GM12878 (cell line): ENCODE measurements at regions not wholly inside any gene's neighbourhood (a gene's known extent, or its start where the extent isn't known, plus 50 kb on each side); places are given as distances from the start of the nearest gene placed in this dataset.

Source experiments
- ATAC-seq: fragments of 200-7000 bp; cut with Tn5 transposase; 3 replicates; pipeline ENCODE4 v1.9.1; 2020; ENCODE audit warnings: mild to moderate bottlenecking, moderate library complexity
- BruUV-seq: library from RNA; stranded (reverse); fragments of 400-500 nt; replicated peaks from 2 replicates; lab custom pipeline; 2021; lab: Mats Ljungman, UMichigan
- CTCF ChIA-PET: fragments of 300-600 bp; sonication (Branson Sonifier 250); formaldehyde crosslinking; extraction: SDS; loops from one replicate; lab custom pipeline; 2021; ENCODE audit warnings: inconsistent platforms; lab: Yijun Ruan, JAX
- POLR2A ChIA-PET: fragments of 350-600 bp; formaldehyde crosslinking; extraction: SDS; loops from one replicate; lab custom pipeline; 2021; ENCODE audit warnings: inconsistent platforms; lab: Charles Lee
- RAD21 ChIA-PET: fragments of 300-600 bp; sonication (Branson Sonifier 250); formaldehyde crosslinking; loops from one replicate; lab custom pipeline; 2023; ENCODE audit warnings: antibody characterized with exemption; ENCODE audit not compliant: unreplicated experiment; lab: Charles Lee
- SMC1A ChIA-PET: fragments of 300-600 bp; sonication (Branson Sonifier 250); formaldehyde crosslinking; loops from one replicate; lab custom pipeline; 2023; ENCODE audit not compliant: unreplicated experiment, uncharacterized antibody; lab: Charles Lee
- DNase-seq: peaks from one replicate; pipeline ENCODE4 v3.0.0-alpha.2; 2011; ENCODE audit warnings: low read depth, low spot score
- FAIRE-seq: peaks from 3 replicates; lab custom pipeline; 2011; peaks lifted over from hg19 to GRCh38; lab: Jason Lieb, UNC
- H2AFZ ChIP-seq: 2 replicates; pipeline ENCODE4 v1.6.0; 2011; ENCODE audit warnings: low read depth, low read length, control low read depth; ENCODE audit not compliant: control insufficient read depth
- H3K27ac ChIP-seq: 2 replicates; pipeline ENCODE4 v1.5.1; 2011; ENCODE audit warnings: control low read depth; ENCODE audit not compliant: control insufficient read depth, insufficient read depth
- H3K27me3 ChIP-seq, 2 experiments: replicated peaks in 1 of 2; 2 replicates each; pipeline versions ENCODE4 v1.6.0 to v1.6.1; 2011; ENCODE audit warnings: low read length in 1 of 2; ENCODE audit not compliant: control insufficient read depth in 2 of 2, insufficient read depth in 2 of 2
- H3K36me3 ChIP-seq, 2 experiments: 2 replicates each; pipeline ENCODE4 v1.5.1; 2011; ENCODE audit warnings: low read length in 1 of 2; ENCODE audit not compliant: control insufficient read depth in 2 of 2, insufficient read depth in 2 of 2
- H3K4me1 ChIP-seq: 2 replicates; pipeline ENCODE4 v1.6.1; 2011; ENCODE audit warnings: mild to moderate bottlenecking, low read length, moderate library complexity, mixed read lengths; ENCODE audit not compliant: control insufficient read depth, insufficient read depth
- H3K4me2 ChIP-seq: 2 replicates; pipeline ENCODE4 v1.6.0; 2011; ENCODE audit warnings: control low read depth; ENCODE audit not compliant: control insufficient read depth, insufficient read depth
- H3K4me3 ChIP-seq: fragments of 200-600 bp; sonication (generic); 2 replicates; pipeline ENCODE4 v1.5.1; 2016
- H3K79me2 ChIP-seq: 2 replicates; pipeline ENCODE4 v1.6.0; 2011; ENCODE audit warnings: low read length; ENCODE audit not compliant: control insufficient read depth, insufficient read depth
- H3K9ac ChIP-seq: 2 replicates; pipeline ENCODE4 v1.8.0; 2011; ENCODE audit warnings: low read length, control low read depth, mixed read lengths; ENCODE audit not compliant: control insufficient read depth, insufficient read depth
- H3K9me3 ChIP-seq: replicated peaks from 3 replicates; pipeline ENCODE4 v1.5.1; 2011; ENCODE audit warnings: mild to moderate bottlenecking, low read length; ENCODE audit not compliant: control insufficient read depth, insufficient read depth
- H4K20me1 ChIP-seq: 2 replicates; pipeline ENCODE4 v1.6.0; 2011; ENCODE audit not compliant: control insufficient read depth, insufficient read depth
- ATF3 ChIP-seq: IDR thresholded peaks from 2 replicates; pipeline ENCODE4 v1.6.1; 2011; ENCODE audit warnings: low read depth, mild to moderate bottlenecking, low read length, moderate library complexity, borderline replicate concordance; ENCODE audit errors: extremely low read depth
- CBX3 ChIP-seq: fragments of 200-600 bp; sonication (generic); IDR thresholded peaks from 2 replicates; pipeline ENCODE4 v1.6.1; 2016; ENCODE audit warnings: low read depth, borderline replicate concordance
- CHD4 ChIP-seq: fragments of 200-600 bp; sonication (generic); IDR thresholded peaks from 2 replicates; pipeline ENCODE4 v1.6.1; 2016; ENCODE audit warnings: mild to moderate bottlenecking
- EED ChIP-seq: sonication (generic); IDR thresholded peaks from 2 replicates; pipeline ENCODE4 v1.6.1; 2016; ENCODE audit warnings: antibody characterized with exemption, low read depth
- EP300 ChIP-seq, 2 experiments: fragments of 150-350 bp in 1 of 2; IDR thresholded peaks; 2 replicates each; pipeline ENCODE4 v1.6.1; 2011 to 2012; ENCODE audit warnings: low read depth in 2 of 2, low read length in 2 of 2, borderline replicate concordance in 1 of 2, improper control_type of control experiment in 1 of 2, inconsistent platforms in 1 of 2; ENCODE audit not compliant: control insufficient read depth in 1 of 2
- EZH2 ChIP-seq: IDR thresholded peaks from 2 replicates; pipeline ENCODE4 v1.6.1; 2012; ENCODE audit warnings: low read depth, mild to moderate bottlenecking, control low read depth, inconsistent platforms, low read length, borderline replicate concordance; ENCODE audit not compliant: control insufficient read depth
- IKZF2 ChIP-seq, 2 experiments: fragments of 450-650 bp; IDR thresholded peaks; 2 replicates each; pipeline ENCODE4 v1.6.1; 2017; ENCODE audit warnings: mild to moderate bottlenecking in 2 of 2, moderate library complexity in 2 of 2
- JUND ChIP-seq: IDR thresholded peaks from 2 replicates; pipeline ENCODE4 v1.6.1; 2012; ENCODE audit warnings: low read depth, mild to moderate bottlenecking, low read length, improper control_type of control experiment, moderate library complexity
- MYC ChIP-seq: IDR thresholded peaks from 2 replicates; pipeline ENCODE4 v1.6.1; 2011; ENCODE audit warnings: mild to moderate bottlenecking, low read length, moderate library complexity, inconsistent platforms; ENCODE audit not compliant: insufficient read depth, insufficient replicate concordance, insufficient read length, severe bottlenecking
- NR2F1 ChIP-seq: fragments of 450-650 bp; conservative IDR thresholded peaks from 2 replicates; pipeline ENCODE4 v1.6.1; 2017; ENCODE audit warnings: mild to moderate bottlenecking
- PML ChIP-seq: IDR thresholded peaks from 2 replicates; pipeline ENCODE4 v1.6.1; 2012; ENCODE audit warnings: low read length, inconsistent platforms
- POU2F2 ChIP-seq: IDR thresholded peaks from 3 replicates; pipeline ENCODE4 v1.6.1; 2011; ENCODE audit warnings: low read depth, mild to moderate bottlenecking, low read length, borderline replicate concordance
- RUNX3 ChIP-seq: IDR thresholded peaks from 2 replicates; pipeline ENCODE4 v1.6.1; 2012; ENCODE audit warnings: low read length, inconsistent platforms
- SIN3A ChIP-seq: IDR thresholded peaks from 2 replicates; pipeline ENCODE4 v1.6.1; 2012; ENCODE audit warnings: low read depth, low read length, improper control_type of control experiment
- ZBTB40 ChIP-seq: fragments of 450-650 bp; IDR thresholded peaks from 2 replicates; pipeline ENCODE4 v1.6.1; 2016; ENCODE audit warnings: mild to moderate bottlenecking, moderate library complexity, borderline replicate concordance
- WGBS: methylation state at CpG from one replicate; pipeline ENCODE4 v1.1.6; 2016; ENCODE audit warnings: low lambda C conversion rate; ENCODE audit not compliant: insufficient replicate concordance, insufficient coverage; ENCODE audit errors: missing lambda C conversion rate; 5-methylcytosine and 5-hydroxymethylcytosine counted together
- in situ Hi-C: fragments of 300-500 bp; cut with MboI; formaldehyde crosslinking; loops from 9 replicates; pipeline ENCODE4 v1.14.3; 2018; ENCODE audit warnings: mixed read lengths
- intact Hi-C: fragments of 100-400 bp; cut with micrococcal nuclease; formaldehyde crosslinking; loops from one replicate; pipeline ENCODE4 v1.14.2; 2022; ENCODE audit not compliant: unreplicated experiment

- Histone ChIP-seq H3K4me2 (no peak overlapping the region), H3K9me3 (no peaks in the 10 kb centered on the region), H3K79me2 (no peaks in the 10 kb centered on the region), H3K36me3 (no peaks in the 10 kb centered on the region), H3K27me3 (peaks cover 7 to 17% of the 10 kb centered on the region in 2 experiments; a peak in 3 of 4 replicates), H4K20me1 (no peaks in the 10 kb centered on the region), H3K9ac (no peak overlapping the region), H2AFZ (no peak overlapping the region), H3K27ac (no peak overlapping the region), H3K4me1 (no peaks in the 10 kb centered on the region), H3K4me3 (no peak overlapping the region)
- TF ChIP-seq CBX3 (no peak), SIN3A (no peak), CHD4 (no peak), RUNX3 (no peak), NR2F1 (no peak), JUND (no peak), POU2F2 (no peak), MYC (no peak), EP300 (IDR thresholded peaks at IDR 0.05; ENCODE audit: borderline replicate concordance in 1 of 2, control insufficient read depth in 1 of 2, low read depth in 2 of 2, low read length in 2 of 2) (no peak), PML (no peak), EZH2 (no peak), ZBTB40 (no peak), IKZF2 (IDR thresholded peaks at IDR 0.05) (no peak), EED (no peak), ATF3 (no peak)
- DNase-seq (no peak), ATAC-seq (no peak), FAIRE-seq (no peak)
- intact Hi-C loops = no loop called here
- ChIA-PET POLR2A (no interaction called here), SMC1A (no interaction called here), RAD21 (no interaction called here), CTCF (no interaction called here)
- in situ Hi-C loops = no loop called here
- WGBS = 12% methylated on average over 48 of the region's 48 CpGs
- BruUV-seq = no TSS peak
Measured at GRCh38 chr18:10131460-10132395, 217.9 kb downstream of the VAPA start.
